HEK293T (cell line): ENCODE measurements at regions not wholly inside any gene's neighbourhood (a gene's known extent, or its start where the extent isn't known, plus 50 kb on each side); places are given as distances from the start of the nearest gene placed in this dataset.

Source experiments
- CTCF ChIA-PET: fragments of 350-600 bp; formaldehyde crosslinking; extraction: SDS; loops from one replicate; lab custom pipeline; 2021; ENCODE audit warnings: antibody characterized with exemption, inconsistent platforms; lab: Yijun Ruan, JAX
- POLR2A ChIA-PET: fragments of 350-600 bp; formaldehyde crosslinking; extraction: SDS; loops from one replicate; lab custom pipeline; 2020; ENCODE audit warnings: antibody characterized with exemption, inconsistent platforms; lab: Yijun Ruan, JAX
- DNase-seq: peaks from one replicate; pipeline ENCODE4 v3.0.0; 2012; ENCODE audit warnings: mixed read lengths; ENCODE audit errors: extremely low spot score
- ARNT ChIP-seq: fragments of 450-650 bp; IDR thresholded peaks from 2 replicates; pipeline ENCODE4 v1.6.1; 2017; ENCODE audit warnings: mild to moderate bottlenecking
- BHLHE40 ChIP-seq: fragments of 450-650 bp; IDR thresholded peaks from 2 replicates; pipeline ENCODE4 v1.6.1; 2016; ENCODE audit warnings: mild to moderate bottlenecking, moderate library complexity, borderline replicate concordance
- CTBP1 ChIP-seq: fragments of 450-650 bp; IDR thresholded peaks from 2 replicates; pipeline ENCODE4 v1.6.1; 2016; ENCODE audit warnings: borderline replicate concordance
- ELF4 ChIP-seq: fragments of 450-650 bp; IDR thresholded peaks from 2 replicates; pipeline ENCODE4 v1.6.1; 2017; ENCODE audit warnings: antibody characterized with exemption
- FOXA1 ChIP-seq: fragments of 450-650 bp; IDR thresholded peaks from 2 replicates; pipeline ENCODE4 v1.6.1; 2016; ENCODE audit warnings: mild to moderate bottlenecking
- FOXK2 ChIP-seq: fragments of 450-650 bp; IDR thresholded peaks from 2 replicates; pipeline ENCODE4 v1.6.1; 2016; ENCODE audit warnings: mild to moderate bottlenecking
- FOXM1 ChIP-seq: fragments of 450-650 bp; IDR thresholded peaks from 2 replicates; pipeline ENCODE4 v1.6.1; 2017; ENCODE audit warnings: mild to moderate bottlenecking, borderline replicate concordance
- HDGF ChIP-seq: fragments of 450-650 bp; IDR thresholded peaks from 2 replicates; pipeline ENCODE4 v1.6.1; 2017; ENCODE audit warnings: antibody characterized with exemption, borderline replicate concordance
- L3MBTL2 ChIP-seq: fragments of 450-650 bp; conservative IDR thresholded peaks from 2 replicates; pipeline ENCODE4 v1.6.1; 2016; ENCODE audit warnings: mild to moderate bottlenecking
- LEF1 ChIP-seq: fragments of 450-650 bp; IDR thresholded peaks from 2 replicates; pipeline ENCODE4 v1.6.1; 2017; ENCODE audit warnings: mild to moderate bottlenecking, borderline replicate concordance
- NFRKB ChIP-seq: fragments of 450-650 bp; IDR thresholded peaks from 2 replicates; pipeline ENCODE4 v1.6.1; 2016; ENCODE audit warnings: mild to moderate bottlenecking, moderate library complexity
- PKNOX1 ChIP-seq: fragments of 450-650 bp; IDR thresholded peaks from 2 replicates; pipeline ENCODE4 v1.6.1; 2016
- SP1 ChIP-seq: fragments of 450-650 bp; IDR thresholded peaks from 2 replicates; pipeline ENCODE4 v1.6.1; 2017
- SUZ12 ChIP-seq: fragments of 450-650 bp; IDR thresholded peaks from 2 replicates; pipeline ENCODE4 v1.6.1; 2016; ENCODE audit warnings: mild to moderate bottlenecking
- TARDBP ChIP-seq: fragments of 450-650 bp; IDR thresholded peaks from 2 replicates; pipeline ENCODE4 v1.6.1; 2016
- ZNF384 ChIP-seq: fragments of 450-650 bp; IDR thresholded peaks from 2 replicates; pipeline ENCODE4 v1.6.1; 2016

GRCh38 chr11:115787302-115787701 is 283.1 kb upstream of the CADM1 start:
- CTCF ChIA-PET, result no interaction called here
- POLR2A ChIA-PET, result no interaction called here
- DNase-seq, result no peak
- no peak for TF ChIP-seq FOXK2
- no peak for TF ChIP-seq L3MBTL2
- no peak for TF ChIP-seq NFRKB
- no peak for TF ChIP-seq ZNF384
- no peak for TF ChIP-seq FOXA1
- no peak for TF ChIP-seq TARDBP
- TF ChIP-seq CTBP1, result no peak
- TF ChIP-seq FOXM1, result no peak
- TF ChIP-seq SUZ12, result no peak
- TF ChIP-seq SP1, result no peak
- no peak for TF ChIP-seq BHLHE40
- TF ChIP-seq LEF1, result no peak
- TF ChIP-seq ELF4, result no peak
- TF ChIP-seq PKNOX1, result no peak
- TF ChIP-seq ARNT, result no peak
- no peak for TF ChIP-seq HDGF

- no peak for DNase-seq
- CTCF ChIA-PET, result no interaction called here
- POLR2A ChIA-PET, result no interaction called here
- TF ChIP-seq LEF1 (no peak), FOXM1 (no peak), SUZ12 (no peak), TARDBP (no peak), HDGF (no peak)
Observed at GRCh38 chr11:115784796-115785521, 280.7 kb upstream of the CADM1 start.

DNA sequence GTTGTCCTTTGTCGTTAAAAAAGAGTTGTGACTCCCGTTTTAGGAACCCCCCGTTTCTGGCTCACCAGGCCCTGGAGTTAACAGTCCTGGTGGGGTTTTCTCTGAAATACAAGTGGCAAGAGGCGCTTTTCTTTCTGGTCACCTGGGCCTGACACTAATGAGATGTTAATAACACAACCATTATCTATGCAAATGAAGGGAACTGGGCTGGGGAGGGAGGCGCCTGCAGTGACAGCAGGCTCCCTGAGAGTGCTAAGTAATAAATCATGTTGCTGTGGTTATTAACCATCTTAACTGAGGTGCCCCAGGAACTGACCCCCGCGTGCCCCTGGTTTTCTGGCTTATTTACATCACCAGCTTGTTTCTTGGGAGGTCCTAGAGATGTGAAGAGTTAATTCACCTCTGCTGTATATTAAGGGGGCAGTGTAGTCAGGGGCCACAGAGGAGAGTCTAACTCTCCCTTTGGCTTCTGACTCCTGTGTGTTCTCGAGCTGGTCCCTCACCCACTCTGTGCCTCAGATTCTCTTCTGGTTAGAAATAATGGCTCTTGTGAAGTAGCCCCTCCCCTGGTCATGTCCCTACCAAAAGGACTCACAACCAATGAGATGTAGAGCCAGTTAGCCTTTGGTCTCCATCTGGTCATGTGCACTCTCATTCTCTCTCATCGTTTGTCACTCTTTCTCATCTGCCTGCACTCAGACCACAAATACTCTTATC is 276.6 kb upstream of the CADM1 start:
- no peak for DNase-seq
- CTCF ChIA-PET, result no interaction called here
- TF ChIP-seq ARNT, result no peak
- TF ChIP-seq BHLHE40, result no peak
- no peak for TF ChIP-seq SUZ12
- TF ChIP-seq FOXK2, result no peak
- no peak for TF ChIP-seq ELF4
- no peak for TF ChIP-seq NFRKB
- no peak for TF ChIP-seq PKNOX1
- TF ChIP-seq L3MBTL2, result no peak
- no peak for TF ChIP-seq FOXM1
- TF ChIP-seq SP1, result no peak
- TF ChIP-seq TARDBP, result no peak
- TF ChIP-seq ZNF384, result no peak
- no peak for TF ChIP-seq LEF1
- TF ChIP-seq HDGF, result no peak
- no peak for TF ChIP-seq FOXA1
- TF ChIP-seq CTBP1, result no peak
- POLR2A ChIA-PET, result no interaction called here

- TF ChIP-seq TARDBP (no peak), ZNF384 (no peak), FOXM1 (no peak), ARNT (no peak), LEF1 (no peak), FOXA1 (no peak), L3MBTL2 (no peak), CTBP1 (no peak), SP1 (no peak), NFRKB (no peak), SUZ12 (no peak), HDGF (no peak)
- ChIA-PET CTCF (no interaction called here), POLR2A (no interaction called here)
- no peak for DNase-seq
Observed at GRCh38 chr11:115778928-115779650, 274.9 kb upstream of the CADM1 start.

DNA sequence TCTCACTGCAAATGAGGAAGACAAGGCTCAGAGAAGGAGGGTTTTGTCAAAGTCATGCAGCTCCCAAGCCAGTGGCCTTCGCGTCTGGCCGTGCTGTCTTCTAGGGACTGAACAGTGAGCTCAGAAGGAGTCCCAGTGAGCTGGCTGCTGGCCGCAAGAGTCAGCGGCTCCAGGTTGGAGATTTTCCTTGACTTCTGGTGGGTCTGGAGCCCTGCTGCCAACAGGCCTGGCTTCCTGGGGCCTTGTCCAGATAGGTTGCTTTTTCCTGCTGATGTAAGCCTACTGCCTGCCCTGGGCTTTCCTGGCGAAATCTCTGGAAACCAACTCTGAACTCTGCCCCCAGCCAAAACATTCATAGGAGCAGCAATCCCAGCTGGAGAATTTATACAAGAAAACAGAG is 272.7 kb upstream of the CADM1 start:
- no peak for DNase-seq
- CTCF ChIA-PET, result no interaction called here
- TF ChIP-seq FOXM1, result no peak
- no peak for TF ChIP-seq SUZ12
- no peak for TF ChIP-seq FOXK2
- TF ChIP-seq ELF4, result no peak
- no peak for TF ChIP-seq ZNF384
- TF ChIP-seq SP1, result no peak
- no peak for TF ChIP-seq L3MBTL2
- TF ChIP-seq HDGF, result no peak
- no peak for TF ChIP-seq NFRKB
- no peak for TF ChIP-seq ARNT
- TF ChIP-seq PKNOX1, result no peak
- POLR2A ChIA-PET, result no interaction called here

DNA sequence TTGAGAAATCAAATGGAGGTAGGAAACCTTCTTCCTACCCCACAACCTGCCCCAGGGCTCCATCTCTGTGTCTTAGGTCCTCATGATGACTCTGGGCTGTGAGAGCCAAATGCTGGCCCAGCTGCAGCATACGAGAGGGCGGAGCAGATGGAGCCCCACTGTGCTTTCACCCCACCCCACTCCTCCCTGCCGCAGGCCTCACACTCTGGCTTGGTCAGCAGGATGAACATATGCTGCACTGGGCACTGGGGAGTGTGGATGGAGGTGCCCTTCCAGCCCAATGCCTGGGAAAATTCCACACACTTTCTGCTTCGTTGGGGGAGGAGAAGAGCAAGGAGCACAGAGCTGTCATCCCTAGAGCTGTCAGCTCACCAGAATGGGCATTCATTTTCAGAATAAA is 271.6 kb upstream of the CADM1 start:
- POLR2A ChIA-PET, result no interaction called here
- TF ChIP-seq CTBP1 (no peak), NFRKB (no peak), SUZ12 (no peak), ELF4 (no peak), TARDBP (no peak), BHLHE40 (no peak), HDGF (no peak), LEF1 (no peak), FOXM1 (no peak), ARNT (no peak), FOXK2 (no peak)
- no peak for DNase-seq
- CTCF ChIA-PET, result no interaction called here
